NCI-H2171 treated with DMSO at 0.1 percent for 48 hours (cell line): ENCODE measurements at regions not wholly inside any gene's neighbourhood (a gene's known extent, or its start where the extent isn't known, plus 50 kb on each side); places are given as distances from the start of the nearest gene placed in this dataset.

ENCODE experiments used
- DNase-seq: peaks from one replicate; lab custom pipeline; 2025; lab: John Stamatoyannopoulos, UW

- DNase-seq: no peak
Measured at GRCh38 chr1:81699234-81699633, 101.5 kb upstream of the ADGRL2 start.

- no peak for DNase-seq
Measured at GRCh38 chr1:81695741-81696140, 105.0 kb upstream of the ADGRL2 start.

- DNase-seq: no peak
Measured at GRCh38 chr1:81693316-81693715, 107.4 kb upstream of the ADGRL2 start.

- no peak for DNase-seq
Measured at GRCh38 chr1:81690676-81691453, 109.9 kb upstream of the ADGRL2 start.

GRCh38 chr1:81689531-81689941 is 111.2 kb upstream of the ADGRL2 start:
- no peak for DNase-seq

GRCh38 chr1:81682490-81682889 is 118.2 kb upstream of the ADGRL2 start:
- no peak for DNase-seq

GRCh38 chr1:81681601-81682266 is 119.0 kb upstream of the ADGRL2 start:
- DNase-seq: peak; percentile 36

GRCh38 chr1:81681114-81681513 is 119.6 kb upstream of the ADGRL2 start:
- DNase-seq: peak; percentile 12

GRCh38 chr1:81679942-81680341 is 120.8 kb upstream of the ADGRL2 start:
- DNase-seq: peak; percentile 30

GRCh38 chr1:81678779-81679178 is 122.0 kb upstream of the ADGRL2 start:
- no peak for DNase-seq

GRCh38 chr1:81672766-81673165 is 128.0 kb upstream of the ADGRL2 start:
- no peak for DNase-seq

GRCh38 chr1:81671038-81671437 is 129.7 kb upstream of the ADGRL2 start:
- no peak for DNase-seq

GRCh38 chr1:81670286-81670685 is 130.4 kb upstream of the ADGRL2 start:
- DNase-seq: no peak

GRCh38 chr1:81666586-81666985 is 134.1 kb upstream of the ADGRL2 start:
- DNase-seq: no peak

GRCh38 chr1:81664341-81664740 is 136.4 kb upstream of the ADGRL2 start:
- no peak for DNase-seq

- no peak for DNase-seq
Measured at GRCh38 chr1:81662913-81663526, 137.7 kb upstream of the ADGRL2 start.

- no peak for DNase-seq
Measured at GRCh38 chr1:81660286-81660685, 140.4 kb upstream of the ADGRL2 start.

GRCh38 chr1:81654657-81655056 is 146.1 kb upstream of the ADGRL2 start:
- no peak for DNase-seq

- no peak for DNase-seq
Measured at GRCh38 chr1:81654147-81654546, 146.6 kb upstream of the ADGRL2 start.

GRCh38 chr1:81650776-81651175 is 150.0 kb upstream of the ADGRL2 start:
- DNase-seq: no peak

- no peak for DNase-seq
Measured at GRCh38 chr1:81635816-81636215, 164.9 kb upstream of the ADGRL2 start.

GRCh38 chr1:81634294-81634693 is 166.4 kb upstream of the ADGRL2 start:
- no peak for DNase-seq

- no peak for DNase-seq
Measured at GRCh38 chr1:81619156-81619555, 181.6 kb upstream of the ADGRL2 start.
